ENCODE measurements at regions not wholly inside any gene's neighbourhood (a gene's known extent, or its start where the extent isn't known, plus 50 kb on each side); places are given as distances from the start of the nearest gene placed in this dataset.

- 94% methylated on average over 7 of the region's 7 CpGs; no CpG with 5 or more reads in 1 of the 2 experiments for WGBS, 2 experiments (ENCODE audit: extremely low coverage in 1 of 2, insufficient coverage in 1 of 2, insufficient read length in 1 of 2, insufficient replicate concordance in 2 of 2, low coverage in 1 of 2, low lambda C conversion rate in 2 of 2, missing lambda C conversion rate in 1 of 2)
- Histone ChIP-seq H3K23me2 (ENCODE audit: low read depth, low read length) (no peaks in the 10 kb centered on the region), H3K14ac (ENCODE audit: insufficient read length) (no peak overlapping the region), H3K79me2 (ENCODE audit: control insufficient read depth in 1 of 2, insufficient read depth in 2 of 2, low read length in 2 of 2) (no peaks in the 10 kb centered on the region), H3K9ac (replicated peaks in 1 of 4; ENCODE audit: extremely low read depth in 1 of 4, low read depth in 3 of 4, low read length in 3 of 4) (no peak overlapping the region), H2BK5ac (ENCODE audit: low read depth, low read length) (no peak overlapping the region), H2BK12ac (ENCODE audit: low read depth, low read length) (no peak overlapping the region), H3K18ac (ENCODE audit: extremely low read depth, low read length) (no peak overlapping the region), H3K9me3 (ENCODE audit: insufficient read depth in 2 of 2, low read depth in 1 of 2, low read length in 1 of 2) (no peaks in the 10 kb centered on the region), H3K4ac (replicated peaks; ENCODE audit: insufficient read length, low read depth, low read length) (no peak overlapping the region), H4K91ac (replicated peaks; ENCODE audit: insufficient read length, low read length) (no peak overlapping the region), H3K4me3 (ENCODE audit: extremely low read depth in 1 of 4, insufficient read depth in 2 of 4, low read depth in 3 of 4, low read length in 4 of 4) (no peak overlapping the region), H2BK120ac (replicated peaks; ENCODE audit: low read depth, low read length) (no peak overlapping the region), H3K4me1 (replicated peaks in 1 of 4; ENCODE audit: control insufficient read depth in 3 of 4, insufficient read depth in 4 of 4, low read length in 3 of 4) (peaks cover 0 to 3% (median 0%) of the 10 kb centered on the region in 4 experiments; a peak in 5 of 7 replicates), H3K36me3 (ENCODE audit: control insufficient read depth in 2 of 4, insufficient read depth in 4 of 4, low read length in 3 of 4) (no peaks in the 10 kb centered on the region), H4K8ac (ENCODE audit: extremely low read depth, insufficient read depth, low read length) (no peak overlapping the region; the same call in 1 of the 2 replicates), H3K27me3 (replicated peaks in 1 of 4; ENCODE audit: control insufficient read depth in 3 of 4, extremely low read depth in 1 of 4, insufficient read depth in 3 of 4, low read length in 3 of 4) (peaks cover 0 to 3% (median 0%) of the 10 kb centered on the region in 4 experiments; a peak in 3 of 7 replicates), H3K27ac (ENCODE audit: low read depth, low read length) (no peak overlapping the region), H2BK15ac (ENCODE audit: low read length) (no peak overlapping the region), H2AK5ac (ENCODE audit: low read depth, low read length) (no peak overlapping the region), H3K56ac (replicated peaks; ENCODE audit: insufficient read length, low read depth, low read length) (no peak overlapping the region), H2AFZ (ENCODE audit: low read length) (no peak overlapping the region), H4K20me1 (replicated peaks in 1 of 2; ENCODE audit: control insufficient read depth in 1 of 2, insufficient read depth in 2 of 2, low read length in 2 of 2) (no peaks in the 10 kb centered on the region), H3K23ac (ENCODE audit: insufficient read length) (no peak overlapping the region), H4K5ac (ENCODE audit: insufficient read length, low read depth, low read length) (no peak overlapping the region), H3K4me2 (ENCODE audit: insufficient read depth in 1 of 2, low read depth in 2 of 2, low read length in 2 of 2) (no peak overlapping the region), H3K79me1 (ENCODE audit: low read depth, low read length) (no peaks in the 10 kb centered on the region), H2BK20ac (ENCODE audit: low read length) (no peak overlapping the region)
- no peak for FAIRE-seq
- no peak for DNase-seq (ENCODE audit: low read depth in 1 of 2, low spot score in 2 of 2)
- ChIA-PET CTCF (ENCODE audit: partially characterized antibody) (interaction anchor here (1.4 to 6.3 kb wide), 5 partner anchors 36 to 68 kb away, joined by 3 to 62 read pairs (median 10); no protein-coding TSS in a partner anchor), POLR2A (ENCODE audit: partially characterized antibody) (no interaction called here)
- TF ChIP-seq MAFK (IDR thresholded peaks at IDR 0.05; ENCODE audit: low read depth, low read length) (peak; percentile 38; the same call in 1 of the 2 replicates), E2F6 (IDR thresholded peaks at IDR 0.05) (no peak)
Observed at GRCh38 chr12:129964300-129964699, 60.5 kb upstream of the TMEM132D start.

All from H1 (cell line).